Bronchial epithelial cell (primary cell): ENCODE measurements at regions not wholly inside any gene's neighbourhood (a gene's known extent, or its start where the extent isn't known, plus 50 kb on each side); places are given as distances from the start of the nearest gene placed in this dataset.

Source experiments
- DNase-seq: peaks from one replicate; pipeline ENCODE4 v3.0.0-alpha.2; 2010; ENCODE audit warnings: low read depth
- FAIRE-seq: peaks from 2 replicates; lab custom pipeline; 2011; peaks lifted over from hg19 to GRCh38; lab: Jason Lieb, UNC
- H3K27me3 ChIP-seq: 2 replicates; pipeline ENCODE4 v1.5.1; 2011; ENCODE audit warnings: low read length; ENCODE audit not compliant: control insufficient read depth, insufficient read depth
- H3K36me3 ChIP-seq: 2 replicates; pipeline ENCODE4 v1.5.1; 2011; ENCODE audit warnings: low read length; ENCODE audit not compliant: control insufficient read depth, insufficient read depth
- H3K4me3 ChIP-seq: 2 replicates; pipeline ENCODE4 v1.5.1; 2011; ENCODE audit warnings: mild to moderate bottlenecking, low read depth, low read length, control low read depth
- TF ChIP-seq, protein P1 (sequence below): IDR thresholded peaks from 2 replicates; pipeline ENCODE4 v1.5.1; 2011; ENCODE audit warnings: mild to moderate bottlenecking, moderate library complexity, low read length, control low read depth, inconsistent platforms; ENCODE audit not compliant: insufficient read depth, severe bottlenecking

DNA sequence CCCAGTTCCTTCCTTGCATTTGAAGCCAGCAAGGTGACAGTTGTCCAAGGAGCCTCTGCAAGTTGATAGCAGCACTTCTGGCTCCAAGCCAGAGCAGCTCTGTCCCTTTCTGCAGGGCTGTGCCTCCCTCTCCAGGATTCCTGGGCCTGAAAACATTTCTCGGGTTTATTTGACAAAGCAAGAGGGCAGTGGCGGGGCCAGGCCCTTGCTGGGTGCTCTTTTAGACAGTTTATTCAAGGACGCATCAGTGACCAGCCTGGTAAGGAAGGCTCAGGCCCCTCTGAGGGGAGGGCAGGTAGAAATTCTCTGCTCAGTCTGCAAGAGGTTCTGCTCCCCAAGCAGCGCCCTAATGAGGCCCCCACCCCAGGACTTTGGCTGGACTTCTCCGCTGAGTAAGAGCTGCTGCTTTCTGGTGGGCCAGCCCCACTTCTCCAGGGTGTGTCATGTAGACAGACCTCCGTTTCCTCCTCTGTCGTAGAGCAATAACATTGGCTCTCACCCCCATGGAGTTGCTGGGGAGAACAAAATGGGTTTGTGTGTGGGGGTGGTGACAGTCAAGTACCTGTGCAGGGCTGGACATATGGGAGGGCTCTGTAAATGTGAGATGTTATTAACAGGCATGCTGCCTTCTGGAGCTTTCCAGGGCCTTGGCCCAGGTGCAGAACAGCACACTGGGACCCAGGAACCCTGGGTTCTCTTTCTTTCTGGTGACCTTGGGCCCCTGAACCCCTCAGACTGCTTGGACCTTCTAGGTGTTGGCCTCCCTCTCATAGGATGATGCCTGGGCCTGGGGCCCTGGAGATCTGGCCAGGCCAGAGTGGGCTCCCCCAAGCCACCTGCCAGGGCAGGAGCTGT lies 146.2 kb upstream of the TLE3 start:
- TF ChIP-seq, protein P1, sequence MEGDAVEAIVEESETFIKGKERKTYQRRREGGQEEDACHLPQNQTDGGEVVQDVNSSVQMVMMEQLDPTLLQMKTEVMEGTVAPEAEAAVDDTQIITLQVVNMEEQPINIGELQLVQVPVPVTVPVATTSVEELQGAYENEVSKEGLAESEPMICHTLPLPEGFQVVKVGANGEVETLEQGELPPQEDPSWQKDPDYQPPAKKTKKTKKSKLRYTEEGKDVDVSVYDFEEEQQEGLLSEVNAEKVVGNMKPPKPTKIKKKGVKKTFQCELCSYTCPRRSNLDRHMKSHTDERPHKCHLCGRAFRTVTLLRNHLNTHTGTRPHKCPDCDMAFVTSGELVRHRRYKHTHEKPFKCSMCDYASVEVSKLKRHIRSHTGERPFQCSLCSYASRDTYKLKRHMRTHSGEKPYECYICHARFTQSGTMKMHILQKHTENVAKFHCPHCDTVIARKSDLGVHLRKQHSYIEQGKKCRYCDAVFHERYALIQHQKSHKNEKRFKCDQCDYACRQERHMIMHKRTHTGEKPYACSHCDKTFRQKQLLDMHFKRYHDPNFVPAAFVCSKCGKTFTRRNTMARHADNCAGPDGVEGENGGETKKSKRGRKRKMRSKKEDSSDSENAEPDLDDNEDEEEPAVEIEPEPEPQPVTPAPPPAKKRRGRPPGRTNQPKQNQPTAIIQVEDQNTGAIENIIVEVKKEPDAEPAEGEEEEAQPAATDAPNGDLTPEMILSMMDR = no peak
- H3K4me3 ChIP-seq = no peak overlapping the region
- peaks cover 9% of the 10 kb centered on the region for H3K27me3 ChIP-seq
- H3K36me3 ChIP-seq = no peaks in the 10 kb centered on the region
- DNase-seq = no peak
- no peak for FAIRE-seq

DNA sequence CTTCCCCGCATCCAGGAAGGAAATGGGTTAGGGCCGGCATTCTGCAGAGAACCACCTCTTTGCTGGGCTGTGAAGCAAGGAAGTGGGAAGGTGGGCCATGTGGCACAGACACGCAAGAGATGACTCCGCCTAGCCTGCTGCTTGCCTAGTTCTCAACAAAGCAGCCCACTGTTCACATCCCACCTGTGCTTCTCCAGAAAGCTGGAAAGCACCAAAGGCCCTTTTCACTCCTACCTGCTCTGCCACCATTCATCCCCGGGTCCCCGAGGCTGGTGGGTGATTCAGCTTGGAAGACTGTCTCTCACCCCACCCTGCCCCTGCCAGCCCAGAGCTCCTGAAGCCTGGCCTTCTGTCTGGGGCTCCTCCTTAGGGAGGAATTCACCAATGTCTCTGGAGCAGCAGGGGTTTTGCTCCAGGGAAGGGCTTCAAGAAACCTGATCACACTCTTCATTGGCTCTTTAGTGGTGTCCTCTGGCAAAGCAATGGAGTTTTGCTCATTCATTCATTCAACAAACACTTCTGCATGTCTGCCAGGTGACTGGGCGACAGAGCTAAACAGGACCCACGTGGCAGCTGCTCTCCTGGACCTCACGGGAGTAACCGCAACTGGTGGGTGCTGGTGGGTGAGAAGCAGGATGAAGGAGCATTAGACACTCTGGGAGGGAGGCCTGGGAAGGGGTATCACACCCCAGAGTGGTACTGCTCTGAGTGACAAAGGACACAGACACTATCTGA lies 145.4 kb upstream of the TLE3 start:
- DNase-seq (no peak), FAIRE-seq (no peak)
- Histone ChIP-seq H3K4me3 (no peak overlapping the region), H3K36me3 (no peaks in the 10 kb centered on the region), H3K27me3 (peaks cover 7% of the 10 kb centered on the region)
- TF ChIP-seq, protein P1 = no peak

DNA sequence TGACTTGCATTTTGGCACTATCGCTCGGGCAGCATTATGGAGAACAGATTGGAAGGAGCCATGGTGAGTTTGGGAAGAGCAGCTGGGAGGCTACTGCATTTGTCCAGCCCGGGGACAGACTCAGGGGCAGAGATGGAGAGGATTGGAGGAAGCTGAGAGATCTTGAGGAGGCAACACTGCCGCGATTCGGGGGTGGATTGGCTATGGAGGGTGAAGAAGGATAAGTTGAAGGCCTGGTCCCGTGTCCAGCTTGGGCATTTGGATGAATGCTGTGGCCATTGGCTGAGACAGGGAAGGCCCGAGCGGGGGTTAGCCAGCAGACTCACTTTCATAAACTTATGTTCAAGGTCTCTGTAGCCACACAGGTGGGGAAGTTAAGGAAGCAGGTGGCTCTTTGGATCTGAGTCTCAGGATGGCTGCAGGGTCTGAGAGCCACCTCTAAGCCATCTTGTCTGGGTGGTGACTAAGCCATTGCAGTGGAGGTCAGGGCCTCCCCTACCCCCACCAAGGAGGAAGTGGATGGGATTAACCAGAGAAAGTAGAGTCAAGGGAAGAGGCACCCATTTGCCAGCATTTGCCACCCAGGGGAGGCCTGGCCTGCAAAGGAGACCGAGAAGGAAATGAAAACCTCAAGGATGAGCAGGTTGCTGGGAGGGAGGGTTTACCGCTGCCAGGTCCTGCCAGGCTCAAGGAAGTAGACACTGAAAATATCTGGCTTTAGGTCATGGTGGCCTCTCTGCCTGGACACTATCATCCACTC lies 144.0 kb upstream of the TLE3 start:
- TF ChIP-seq, protein P1 = no peak
- FAIRE-seq (no peak), DNase-seq (no peak)
- Histone ChIP-seq H3K27me3 (peaks cover 5% of the 10 kb centered on the region), H3K36me3 (no peaks in the 10 kb centered on the region), H3K4me3 (no peak overlapping the region)

DNA sequence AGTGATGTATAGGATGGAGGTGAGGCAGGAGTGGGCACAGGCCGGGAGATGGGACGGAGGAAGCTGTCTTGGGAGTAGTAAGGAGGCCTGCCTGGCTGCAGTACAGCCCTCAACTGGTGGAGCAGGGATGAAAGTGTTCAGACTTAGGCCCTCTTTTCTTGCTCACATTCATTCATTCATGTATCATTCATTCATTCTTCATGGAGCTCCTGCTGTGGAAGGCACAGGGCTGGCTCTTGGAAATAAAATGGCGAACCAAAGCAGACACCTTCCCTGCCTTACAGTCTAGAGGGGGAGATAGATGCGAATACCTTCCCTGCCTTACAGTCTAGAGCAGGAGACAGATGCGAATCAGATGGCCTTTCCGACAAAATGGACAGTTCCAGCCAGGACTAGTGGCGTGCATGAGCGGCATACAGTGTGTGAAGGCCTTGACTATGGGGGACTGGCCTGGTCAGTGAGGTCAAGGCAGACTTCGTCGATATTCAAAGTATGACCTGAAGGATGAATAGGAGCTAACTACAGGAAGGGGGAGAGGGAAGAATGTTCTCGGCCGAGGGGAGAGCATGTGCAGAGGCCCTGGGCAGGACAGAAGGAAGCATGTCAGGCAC lies 143.2 kb upstream of the TLE3 start:
- Histone ChIP-seq H3K27me3 (peaks cover 5% of the 10 kb centered on the region), H3K4me3 (no peak overlapping the region), H3K36me3 (no peaks in the 10 kb centered on the region)
- DNase-seq (no peak), FAIRE-seq (no peak)
- TF ChIP-seq, protein P1 = no peak

DNA sequence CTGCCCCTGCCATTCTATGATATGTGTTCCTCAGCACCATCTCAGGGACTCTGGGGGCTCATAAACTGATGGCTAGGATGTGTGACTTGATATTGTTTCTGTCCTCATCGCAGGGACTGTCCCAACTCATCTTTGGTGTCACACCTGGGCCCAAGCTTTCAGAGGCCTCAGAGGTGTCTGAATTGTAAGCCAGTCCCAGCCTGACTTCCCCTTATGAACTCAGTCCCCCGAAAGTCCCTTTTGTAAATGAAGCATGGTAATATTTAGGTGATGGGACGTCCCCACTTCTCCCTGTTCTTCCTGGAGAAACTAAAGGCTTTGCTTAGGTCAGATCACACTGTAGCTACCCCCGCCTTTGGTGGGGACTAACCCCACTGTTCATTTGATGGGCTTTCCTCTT lies 142.4 kb upstream of the TLE3 start:
- DNase-seq (no peak), FAIRE-seq (no peak)
- Histone ChIP-seq H3K4me3 (no peak overlapping the region), H3K36me3 (no peaks in the 10 kb centered on the region), H3K27me3 (peaks cover 5% of the 10 kb centered on the region)
- TF ChIP-seq, protein P1 = no peak
